ENCODE measurements at regions not wholly inside any gene's neighbourhood (a gene's known extent, or its start where the extent isn't known, plus 50 kb on each side); places are given as distances from the start of the nearest gene placed in this dataset.

DNA sequence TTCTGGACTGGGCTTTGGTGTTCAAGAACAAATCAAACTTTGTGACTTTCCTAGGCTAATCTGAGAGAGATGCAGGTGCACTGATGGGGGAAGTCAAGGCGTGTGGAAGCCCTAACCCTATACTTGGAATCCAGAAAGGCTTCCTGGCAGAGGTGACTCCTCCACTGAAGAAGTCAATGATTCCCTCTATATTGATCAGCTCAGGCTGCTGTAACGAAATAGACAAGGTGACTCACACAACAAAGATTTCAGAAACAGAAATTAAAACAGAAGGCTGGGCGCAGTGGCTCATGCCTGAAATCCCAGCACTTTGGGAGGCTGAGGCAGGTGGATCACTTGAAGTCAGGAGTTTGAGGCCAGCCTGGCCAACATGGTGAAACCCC lies 69.6 kb upstream of the GGTA1 start:
- DNase-seq: no peak

DNA sequence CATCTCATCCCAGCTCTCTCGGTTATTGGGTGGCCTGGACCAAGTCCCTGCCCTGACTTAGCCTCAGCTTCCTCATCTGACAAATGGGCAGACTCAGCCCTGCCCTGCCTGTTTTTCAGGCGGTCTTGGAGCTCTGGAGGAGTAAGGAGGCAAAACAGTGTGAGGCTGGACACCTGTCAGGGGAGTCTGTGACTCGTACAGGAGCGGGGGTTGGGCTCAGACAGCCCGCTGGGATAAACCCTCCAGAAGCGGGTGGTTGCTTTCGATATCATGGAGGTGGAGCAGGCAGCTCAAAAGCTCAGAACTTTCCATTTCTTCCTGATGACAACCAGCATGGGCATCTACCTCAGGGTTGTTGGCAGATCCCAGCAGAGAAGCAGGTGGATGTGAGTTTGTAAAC lies 72.9 kb upstream of the GGTA1 start:
- no peak for DNase-seq

DNA sequence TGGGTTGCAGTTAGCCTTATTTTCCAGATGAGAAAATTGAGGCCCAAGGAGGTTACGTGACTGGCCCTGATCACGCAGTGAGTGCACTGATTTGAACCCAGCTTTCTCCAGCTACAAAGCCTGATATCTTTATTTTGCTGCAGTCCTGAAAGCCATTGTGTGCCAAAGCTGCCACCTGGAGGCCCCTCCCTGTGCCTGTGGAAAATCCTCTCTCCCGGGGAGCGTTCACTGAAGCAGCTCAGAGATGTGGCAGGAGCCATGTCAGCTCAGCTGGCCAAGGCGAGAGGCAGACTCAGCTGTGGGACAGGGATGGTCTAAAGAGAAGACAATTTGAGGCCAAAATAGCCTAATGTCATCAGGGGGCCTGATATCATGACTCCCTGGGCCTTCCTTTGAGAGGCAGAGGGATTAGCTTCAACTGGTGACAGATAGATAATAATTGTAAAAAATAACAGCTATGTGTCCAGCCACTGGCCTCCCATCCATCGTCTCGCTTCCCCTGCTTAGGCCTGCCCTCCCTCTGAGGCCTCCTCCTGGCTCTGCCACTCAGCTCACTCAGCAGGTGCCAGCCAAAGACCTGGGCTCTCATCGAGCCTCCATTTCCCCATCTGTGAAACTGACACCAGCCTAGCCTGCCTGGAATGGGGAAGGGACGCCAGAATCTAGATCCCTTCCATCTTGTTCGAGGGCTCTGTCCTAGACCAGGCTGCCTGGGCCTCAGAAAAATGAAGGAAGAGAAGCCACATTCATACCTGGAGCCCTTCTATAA lies 74.3 kb upstream of the GGTA1 start:
- DNase-seq: no peak

DNA sequence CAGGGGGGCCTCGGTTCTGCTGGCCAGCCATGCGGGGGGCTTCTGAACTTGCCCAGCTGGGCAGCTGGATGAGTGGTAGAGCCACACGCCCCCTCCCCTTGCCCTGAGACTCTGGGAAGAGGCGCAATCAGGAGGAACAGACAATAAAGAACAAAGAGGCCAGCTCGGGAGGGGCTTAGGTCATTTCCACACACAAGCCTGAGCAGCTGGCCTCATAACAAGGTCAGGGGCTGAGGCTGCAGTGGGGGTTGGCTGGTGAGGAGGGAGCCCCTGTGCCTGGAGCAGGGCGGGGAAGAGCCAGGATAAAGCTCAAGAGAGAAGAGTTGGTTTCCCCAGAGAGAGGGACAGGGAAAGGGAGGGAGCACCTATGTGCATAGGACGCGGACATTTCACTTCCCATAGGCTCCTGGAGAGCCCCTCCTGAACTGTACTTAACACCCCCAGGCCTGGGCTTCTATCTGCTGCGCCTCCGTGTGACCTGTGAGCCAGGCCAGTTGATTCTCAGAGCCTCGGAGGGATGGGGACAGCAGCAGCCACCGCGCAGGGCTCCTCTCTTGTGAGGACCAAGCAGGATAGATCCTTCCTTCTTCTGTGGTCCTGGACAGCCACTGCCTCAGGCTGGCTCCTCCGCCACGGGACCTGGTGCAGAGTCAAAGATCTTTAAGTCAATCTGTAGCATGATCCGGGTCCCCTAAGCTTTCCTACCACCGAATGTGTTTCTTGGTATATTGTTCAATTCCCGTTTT lies 75.3 kb upstream of the GGTA1 start:
- no peak for DNase-seq

DNA sequence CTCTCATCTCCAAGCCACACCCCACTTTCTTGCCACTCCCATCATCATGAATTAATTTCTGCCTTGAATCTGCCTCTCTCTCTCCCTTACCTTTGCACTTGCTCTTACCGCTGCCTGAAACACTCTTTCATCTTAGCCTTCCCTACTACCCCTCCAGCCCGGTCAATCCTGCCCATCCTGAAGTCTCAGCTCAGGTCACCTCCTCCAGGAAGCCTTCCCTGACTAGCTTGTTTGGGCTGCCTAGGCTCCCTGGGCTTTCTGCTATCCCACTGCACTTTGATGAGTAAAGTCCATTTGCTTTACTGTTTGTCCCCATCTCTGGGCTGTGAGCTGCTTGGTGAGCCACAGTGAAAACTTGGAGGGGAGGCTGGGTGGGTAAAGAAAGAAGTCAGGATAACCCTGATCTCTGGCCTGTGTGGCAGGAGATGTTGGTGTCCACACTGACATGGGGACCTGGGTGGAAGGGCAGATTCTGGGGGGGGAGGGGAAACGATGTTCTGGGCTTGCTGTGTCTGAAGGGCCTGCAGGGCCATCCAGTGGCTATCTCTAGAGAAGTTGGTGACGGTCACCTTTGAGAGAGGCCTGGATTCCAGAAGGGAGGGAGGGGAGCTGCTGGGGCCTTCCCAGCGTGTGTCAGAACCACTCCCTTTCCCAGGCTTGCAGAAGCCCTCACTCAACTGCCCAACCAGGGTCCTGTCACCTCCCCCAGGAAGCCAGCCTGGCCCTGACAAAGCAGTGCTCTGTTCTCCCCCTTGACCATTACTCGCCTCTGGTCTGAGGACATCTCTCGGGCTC lies 75.0 kb upstream of the DAB2IP start:
- no peak for DNase-seq

DNA sequence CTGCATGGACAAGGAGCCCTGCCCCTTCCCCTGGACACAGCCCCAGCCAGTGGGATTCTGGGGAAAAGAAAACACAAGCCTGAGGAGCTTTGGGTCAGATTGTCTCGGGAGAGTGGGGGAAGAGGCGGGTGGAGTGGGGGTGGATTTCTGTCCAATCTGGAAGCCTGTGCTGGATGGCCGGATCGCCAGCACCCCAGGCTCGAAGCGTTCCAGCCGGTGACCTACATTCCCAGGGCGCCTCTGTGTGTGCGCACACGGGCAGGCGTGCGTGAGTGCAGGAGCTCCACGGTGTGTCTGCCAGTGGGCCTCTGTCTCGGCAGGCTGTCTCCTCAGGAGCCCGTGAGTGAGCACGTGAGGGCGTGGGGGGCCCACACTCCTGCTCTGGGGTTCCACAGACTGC lies 74.3 kb upstream of the DAB2IP start:
- no peak for DNase-seq

DNA sequence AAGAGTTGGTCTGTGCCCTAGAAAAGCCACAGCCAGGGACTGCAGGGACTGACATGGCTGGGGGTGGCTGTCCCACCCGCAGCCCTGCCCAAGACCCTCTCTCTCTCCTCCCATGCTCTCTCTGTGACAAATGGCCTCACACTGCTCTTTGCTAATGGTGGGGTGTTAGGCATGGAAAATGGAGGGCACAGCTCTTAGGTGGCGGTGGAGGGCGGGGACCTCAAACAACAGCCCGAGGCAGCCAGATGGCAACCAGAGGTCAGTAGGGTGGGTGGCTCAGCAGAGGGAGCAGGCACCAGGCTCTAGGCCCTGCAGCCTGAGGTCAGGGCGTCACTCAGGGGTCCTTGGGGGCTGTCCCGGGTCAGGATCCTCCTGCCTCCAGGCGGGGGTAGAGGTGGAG lies 73.9 kb upstream of the DAB2IP start:
- DNase-seq: no peak

DNA sequence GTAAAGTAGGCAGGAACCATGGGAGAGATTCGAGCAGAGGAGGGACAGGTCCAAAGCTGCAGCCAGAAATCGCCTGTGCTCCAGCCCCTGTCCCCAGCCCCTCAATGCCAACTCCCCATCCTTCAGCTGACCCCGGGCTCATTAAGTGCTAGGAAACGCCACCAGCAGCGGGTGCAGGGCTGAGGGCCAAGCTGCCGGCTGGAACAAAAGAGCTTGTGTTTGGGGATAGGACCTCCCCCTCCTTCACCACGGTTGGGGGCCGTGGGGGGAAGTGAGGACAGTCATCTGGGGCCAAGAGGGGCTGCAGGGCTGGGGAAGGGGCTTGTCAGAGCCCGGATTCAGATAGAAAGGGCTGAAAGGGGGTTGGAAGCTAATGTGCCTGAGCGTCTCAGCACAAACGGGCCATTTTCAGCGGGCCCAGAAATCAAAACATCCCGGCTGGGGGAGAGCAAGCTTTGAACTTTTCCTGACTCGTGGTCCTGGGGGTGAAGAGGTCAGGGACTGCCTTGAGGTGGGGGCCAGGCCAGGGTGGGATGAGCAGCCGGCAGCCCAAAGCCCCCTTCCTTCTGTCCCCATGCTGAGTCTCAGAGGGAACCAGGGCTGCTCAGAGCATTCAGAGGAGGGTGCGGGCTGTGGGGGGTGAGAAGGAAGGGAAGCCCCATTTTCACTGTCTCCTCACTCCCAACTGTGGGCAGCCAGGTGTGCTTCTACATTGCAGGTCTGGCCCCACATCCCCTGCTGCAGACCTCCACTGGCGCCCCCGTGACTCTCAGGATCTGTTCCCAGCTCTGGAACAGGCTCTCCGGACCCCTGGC lies 69.4 kb upstream of the DAB2IP start:
- no peak for DNase-seq

DNA sequence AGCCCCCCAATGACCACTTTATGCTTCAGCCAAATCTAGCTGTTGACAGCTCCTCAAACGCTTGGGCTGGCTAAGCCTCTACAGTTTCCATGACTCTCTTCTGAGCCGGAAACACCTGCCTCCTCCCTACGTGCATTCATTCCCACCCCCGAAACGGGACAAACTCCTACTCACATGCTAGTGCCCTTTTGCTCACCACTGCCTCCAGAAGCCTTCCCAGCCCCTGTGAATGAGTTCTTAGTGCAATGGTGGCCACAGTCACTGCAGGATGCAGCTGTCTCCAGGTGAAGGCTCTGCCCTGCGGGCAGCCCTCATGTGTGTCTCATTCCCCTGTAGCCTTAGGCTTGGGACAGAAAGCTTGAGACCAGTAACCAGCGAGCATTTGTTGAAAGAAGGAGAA lies 68.8 kb upstream of the DAB2IP start:
- DNase-seq: no peak

DNA sequence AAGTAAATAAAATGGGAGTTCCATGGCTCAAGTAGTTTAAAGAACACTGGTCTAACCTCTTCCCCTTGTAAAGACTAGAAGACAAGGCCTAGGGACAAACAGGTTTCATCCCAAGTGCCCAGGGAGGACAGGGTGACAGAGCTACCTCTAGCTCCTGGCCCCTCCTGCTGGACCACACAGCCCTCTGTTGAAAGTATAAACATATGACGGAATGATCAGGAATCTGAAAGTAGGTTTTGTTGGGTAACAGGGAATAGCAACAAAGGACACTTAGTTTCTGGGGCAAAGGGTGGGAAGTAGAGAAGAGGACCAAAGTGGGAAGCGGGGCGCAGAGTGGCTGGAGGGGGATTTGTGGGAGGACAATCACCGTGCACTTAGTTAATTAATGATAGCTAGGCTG lies 67.0 kb upstream of the DAB2IP start:
- DNase-seq: no peak

DNA sequence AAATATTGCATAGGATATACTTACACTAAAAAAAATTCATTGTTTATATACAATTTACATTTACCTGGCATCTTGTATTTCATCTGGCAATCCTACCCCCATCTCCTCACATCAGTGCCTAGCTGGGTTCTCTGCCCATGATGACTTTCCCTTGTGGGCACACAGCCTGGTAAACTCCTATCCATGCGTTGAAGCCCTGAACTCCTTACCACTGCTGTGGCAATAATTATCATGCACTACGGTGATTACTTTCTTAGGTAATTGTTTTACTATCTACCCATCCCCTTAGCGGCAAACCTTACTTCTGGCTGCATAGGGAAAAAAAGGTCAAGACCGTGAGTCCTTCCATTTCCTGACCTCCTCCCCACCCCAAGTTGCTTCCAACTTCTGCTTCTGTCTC lies 63.6 kb upstream of the DAB2IP start:
- no peak for DNase-seq

DNA sequence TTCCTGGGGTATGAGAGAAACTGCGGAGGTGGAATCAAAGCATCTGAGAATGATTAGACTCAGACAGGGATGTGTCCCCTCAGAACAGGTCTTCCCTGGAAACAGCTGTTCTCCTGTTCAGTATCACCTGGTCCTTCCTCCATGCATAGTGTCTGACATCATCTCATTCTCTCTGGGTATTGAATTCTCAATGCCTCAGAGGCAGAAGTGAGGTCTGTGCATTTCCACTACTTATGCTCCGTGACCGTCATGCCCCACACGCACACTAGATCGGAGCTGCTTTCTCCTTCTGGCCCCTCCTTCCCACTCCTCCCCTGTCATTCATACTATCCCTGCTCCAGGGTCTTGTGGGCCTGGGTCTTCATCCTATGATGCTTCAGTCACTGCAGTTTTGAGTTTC lies 61.4 kb upstream of the DAB2IP start:
- DNase-seq: no peak

DNA sequence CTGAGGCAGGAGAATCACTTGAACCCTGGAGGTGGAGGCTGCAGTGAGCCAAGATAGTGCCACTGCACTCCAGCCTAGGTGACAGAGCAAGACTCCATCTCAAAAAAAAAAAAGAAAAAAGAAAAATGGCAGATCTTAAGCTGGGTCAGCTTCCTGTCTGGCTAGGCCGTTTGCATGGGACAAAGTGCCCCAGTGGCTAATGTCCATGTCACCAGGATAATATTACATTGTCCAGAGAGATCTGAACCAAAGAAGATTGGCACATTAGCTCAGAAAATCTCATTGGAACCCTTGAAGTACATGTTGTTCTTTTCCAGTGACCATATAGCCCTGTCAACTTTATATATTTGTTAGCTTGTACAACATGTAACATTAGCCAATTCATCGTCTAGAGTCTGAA lies 59.2 kb upstream of the DAB2IP start:
- DNase-seq: no peak

DNA sequence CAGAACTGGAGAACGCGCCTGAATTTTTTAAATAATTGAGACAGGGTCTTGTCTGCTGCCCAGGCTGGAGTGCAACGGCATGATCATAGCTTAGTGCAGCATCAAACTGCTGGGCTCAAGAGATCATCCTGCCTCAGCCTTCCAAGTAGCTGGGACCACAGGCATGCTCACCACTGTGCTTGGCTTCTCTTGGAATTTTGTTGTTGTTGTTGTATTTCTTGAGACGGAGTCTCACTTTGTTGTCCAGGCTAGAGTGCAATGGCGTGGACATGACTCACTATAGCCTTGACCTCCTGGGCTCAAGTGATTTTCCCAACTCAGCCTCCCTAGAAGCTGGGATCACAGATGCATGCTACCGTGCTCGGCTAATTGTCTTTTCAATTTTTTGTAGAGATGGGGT lies 58.4 kb upstream of the DAB2IP start:
- no peak for DNase-seq

DNA sequence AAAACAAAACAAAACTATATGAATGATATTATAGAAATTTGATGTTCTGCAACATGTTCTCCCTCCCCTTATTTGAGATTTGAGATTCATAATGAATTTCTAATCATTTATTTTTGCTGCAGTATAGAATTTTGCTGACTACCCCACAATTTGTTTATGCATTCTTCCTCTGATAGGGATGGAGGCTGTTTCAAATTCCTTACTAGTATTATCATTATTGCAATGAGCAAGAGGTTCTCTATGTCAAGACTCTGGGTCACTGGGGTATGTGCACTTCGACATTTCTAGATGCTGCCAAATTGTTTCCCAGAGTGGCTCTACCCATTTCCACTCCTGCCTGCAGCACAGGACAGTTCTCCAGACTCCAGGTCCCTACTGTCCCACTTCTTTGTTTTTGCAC lies 54.9 kb upstream of the DAB2IP start:
- no peak for DNase-seq

DNA sequence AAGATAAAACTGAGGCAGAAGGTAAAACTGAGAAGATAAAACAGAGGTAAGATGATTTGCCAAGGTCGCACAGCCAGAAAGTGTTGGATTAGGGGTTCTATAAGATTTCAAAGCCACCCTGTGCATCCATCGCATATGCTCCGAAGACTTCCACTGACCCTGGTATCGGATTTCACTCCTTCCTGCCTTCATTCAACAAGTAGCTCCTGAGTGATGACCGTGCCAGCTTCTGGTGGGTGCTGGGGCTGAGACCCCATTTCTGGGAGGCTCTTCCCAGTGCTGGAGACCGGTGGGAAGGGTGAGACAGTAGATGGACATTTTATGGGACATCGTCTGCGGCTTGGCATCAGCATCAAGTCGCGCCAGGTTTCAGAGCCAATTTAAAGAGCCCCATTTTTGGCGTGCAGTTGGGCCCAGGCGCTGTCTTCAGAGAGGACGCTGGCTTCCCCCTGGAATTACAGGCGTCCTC lies 53.7 kb upstream of the DAB2IP start:
- no peak for DNase-seq

DNA sequence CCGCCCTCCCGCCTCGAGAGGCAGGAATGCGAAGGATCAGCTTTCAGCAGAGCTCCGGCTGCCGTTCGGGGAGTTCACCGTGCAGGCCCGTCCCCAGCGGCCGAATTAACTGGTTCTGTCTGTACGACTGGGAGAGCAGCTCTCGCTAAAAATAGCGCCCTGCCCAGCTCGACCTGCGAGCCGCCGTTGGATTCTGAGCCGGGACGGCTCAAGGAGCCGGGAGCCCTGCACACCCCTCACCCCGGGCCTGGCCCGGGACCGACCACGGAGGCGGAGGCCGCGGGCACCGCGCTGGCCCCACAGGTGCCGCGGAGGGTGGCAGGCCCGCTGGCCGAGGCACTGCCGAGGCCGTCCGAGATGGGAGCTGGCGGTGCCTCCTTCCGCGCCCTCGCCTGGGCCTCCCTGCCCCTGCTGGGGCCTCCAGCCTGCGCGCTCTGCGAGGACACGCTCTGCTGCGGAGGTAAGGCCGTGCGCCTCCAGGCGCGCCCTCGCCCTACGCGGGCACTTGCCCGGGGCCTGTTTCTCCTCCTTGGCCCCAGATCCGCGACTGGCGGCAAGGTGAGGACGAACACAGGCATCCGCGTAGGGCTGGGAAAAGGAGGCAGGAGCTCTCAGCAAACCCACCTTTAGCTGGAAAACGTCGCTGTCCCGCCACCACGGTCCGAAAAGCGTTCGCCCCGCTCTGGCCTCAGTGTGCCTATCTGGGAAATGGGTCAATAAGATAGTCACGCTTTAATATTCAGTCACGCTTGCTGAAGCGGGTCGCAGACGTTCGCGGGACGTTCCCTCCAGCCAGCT lies 53.1 kb upstream of the DAB2IP start:
- DNase-seq: no peak

DNA sequence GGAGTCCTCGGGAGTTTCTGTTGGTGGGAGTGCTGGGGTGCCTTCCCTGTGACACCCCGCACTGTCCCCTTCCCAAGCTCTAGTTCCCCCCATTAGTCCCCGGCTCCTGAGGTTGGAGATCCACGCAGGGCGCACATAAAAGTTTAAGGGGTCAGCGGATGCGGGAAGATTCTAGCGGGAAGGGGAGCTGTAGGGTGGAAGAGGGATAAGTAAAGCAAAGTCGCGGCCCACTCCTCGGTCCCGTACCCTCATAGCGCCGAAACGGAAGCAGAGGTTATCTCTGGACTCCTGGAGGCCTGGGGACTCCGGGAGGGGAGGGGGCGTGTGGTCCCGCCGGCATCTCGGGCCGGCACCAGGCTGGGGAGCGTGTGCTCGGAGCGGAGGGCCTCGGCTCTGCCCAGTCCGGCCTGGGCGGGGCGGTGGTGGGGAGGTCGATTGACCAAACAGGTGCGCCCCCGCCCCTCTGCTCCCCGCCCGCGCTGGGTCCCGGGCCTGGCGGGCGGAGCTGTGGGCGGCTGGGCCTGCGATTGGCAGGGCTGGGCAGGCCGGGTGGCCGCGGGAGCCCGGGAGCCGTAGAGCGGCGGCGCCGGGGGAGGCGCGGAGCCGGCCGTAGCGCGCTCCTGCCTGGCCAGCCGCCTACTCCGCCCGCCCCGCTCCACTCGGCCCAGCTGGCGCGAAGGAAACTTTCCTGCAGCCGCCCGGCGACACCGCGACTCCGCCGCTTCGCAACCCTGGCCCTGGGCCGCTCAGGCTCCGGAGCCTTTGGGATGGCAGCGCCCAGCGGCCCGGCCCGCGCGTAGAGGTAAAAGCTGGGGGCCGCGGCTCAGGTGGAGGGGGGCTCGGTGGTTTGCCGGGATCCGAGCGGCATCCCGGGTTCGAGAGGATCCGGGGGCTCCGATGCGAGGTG lies 52.2 kb upstream of the DAB2IP start:
- no peak for DNase-seq

DNA sequence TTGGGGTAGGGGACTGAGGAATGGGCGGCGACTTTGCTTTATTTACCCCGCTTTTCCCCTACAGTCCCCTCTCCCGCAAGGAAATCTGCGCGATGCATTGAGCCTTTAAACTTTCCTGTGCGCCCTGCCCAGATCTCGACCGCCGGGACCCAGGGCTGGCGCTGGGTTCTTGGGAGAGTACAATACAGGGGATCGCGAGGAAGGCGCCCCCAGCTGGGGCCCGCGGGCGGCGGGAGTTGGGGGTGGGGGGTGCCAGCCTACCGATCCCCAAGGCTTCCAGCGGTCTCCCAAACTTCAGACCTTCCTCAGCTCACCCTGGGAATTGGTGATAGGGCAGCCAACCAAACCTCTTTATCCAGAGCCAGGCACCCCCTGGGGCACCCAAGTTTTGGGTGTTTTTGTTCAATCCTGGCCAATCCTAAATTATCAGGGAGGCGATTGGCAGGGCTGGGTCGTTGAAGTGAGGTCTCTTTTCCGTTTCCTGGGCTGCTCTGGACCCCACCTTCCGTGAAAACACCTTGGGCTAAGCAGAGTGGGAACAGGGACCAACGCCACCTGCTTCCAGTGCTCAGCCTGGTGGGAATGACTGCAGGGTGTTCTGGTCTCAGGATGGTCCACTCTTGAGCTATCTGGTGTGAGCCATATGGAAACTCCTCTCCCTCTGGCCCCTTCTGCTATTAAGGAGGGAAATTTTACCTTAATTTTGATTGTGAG lies 51.4 kb upstream of the DAB2IP start:
- DNase-seq: no peak

DNA sequence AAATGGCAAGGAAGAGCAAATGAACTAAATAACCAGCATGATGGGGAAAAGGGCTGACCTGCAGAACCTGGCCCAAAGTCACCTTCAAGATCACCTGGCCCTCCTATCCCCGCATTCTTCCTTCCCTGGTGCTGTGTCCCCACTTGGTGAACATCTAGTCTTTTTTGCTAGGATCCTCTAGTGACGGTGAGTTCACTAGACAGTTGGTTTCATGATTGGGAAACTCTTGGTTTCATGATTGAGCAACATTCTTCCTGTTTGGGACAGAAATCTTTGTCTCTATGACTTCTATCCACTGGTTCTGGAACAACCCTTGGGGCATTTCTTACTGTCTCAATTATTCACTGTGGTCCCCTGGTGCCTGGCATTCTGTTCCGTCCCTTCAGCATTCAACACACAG lies 50.2 kb upstream of the DAB2IP start:
- peak; percentile 88 to 97 for DNase-seq

Measured in inflammatory macrophage treated with lipopolysaccharide for 1 hour (primary cell).